Stimulated activated CD8-positive, alpha-beta memory T cell treated with anti-CD3 and anti-CD28 coated beads, Interleukin-7, amount 100 ng/mL, for 48 hours (primary cell): ENCODE measurements at regions not wholly inside any gene's neighbourhood (a gene's known extent, or its start where the extent isn't known, plus 50 kb on each side); places are given as distances from the start of the nearest gene placed in this dataset.
"Not testable (repeated sequence)": the region's sequence is repeated elsewhere in the genome, so short reads cannot be mapped to it uniquely, and the experiment has no call there.

Source experiments
- DNase-seq, 2 donors: peaks; one replicate each; pipeline ENCODE4 v3.0.0-alpha.2; 2020; ENCODE audit warnings: low read depth in 1 of 2; ENCODE audit errors: extremely low read depth in 1 of 2

DNA sequence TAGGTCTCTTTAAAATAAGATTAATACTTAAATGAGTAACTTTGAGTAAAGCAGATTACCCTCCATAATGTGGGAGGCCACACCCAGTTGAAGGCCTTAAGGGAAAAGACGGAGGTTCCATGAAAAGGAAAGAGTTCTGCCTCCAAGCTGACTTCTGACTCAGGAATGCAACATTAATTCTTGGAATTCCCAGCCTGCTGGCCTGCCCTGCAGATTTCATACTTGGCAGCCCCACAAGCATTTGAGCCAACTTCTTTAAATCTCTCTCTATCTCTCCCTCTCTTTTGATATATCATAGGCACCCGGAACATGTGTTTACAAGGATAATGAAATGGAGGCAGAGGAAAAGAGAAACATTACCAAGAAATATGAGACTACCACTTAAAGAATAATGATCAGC, 902.3 kb upstream of the MIR17HG start:
- no peak for DNase-seq

DNA sequence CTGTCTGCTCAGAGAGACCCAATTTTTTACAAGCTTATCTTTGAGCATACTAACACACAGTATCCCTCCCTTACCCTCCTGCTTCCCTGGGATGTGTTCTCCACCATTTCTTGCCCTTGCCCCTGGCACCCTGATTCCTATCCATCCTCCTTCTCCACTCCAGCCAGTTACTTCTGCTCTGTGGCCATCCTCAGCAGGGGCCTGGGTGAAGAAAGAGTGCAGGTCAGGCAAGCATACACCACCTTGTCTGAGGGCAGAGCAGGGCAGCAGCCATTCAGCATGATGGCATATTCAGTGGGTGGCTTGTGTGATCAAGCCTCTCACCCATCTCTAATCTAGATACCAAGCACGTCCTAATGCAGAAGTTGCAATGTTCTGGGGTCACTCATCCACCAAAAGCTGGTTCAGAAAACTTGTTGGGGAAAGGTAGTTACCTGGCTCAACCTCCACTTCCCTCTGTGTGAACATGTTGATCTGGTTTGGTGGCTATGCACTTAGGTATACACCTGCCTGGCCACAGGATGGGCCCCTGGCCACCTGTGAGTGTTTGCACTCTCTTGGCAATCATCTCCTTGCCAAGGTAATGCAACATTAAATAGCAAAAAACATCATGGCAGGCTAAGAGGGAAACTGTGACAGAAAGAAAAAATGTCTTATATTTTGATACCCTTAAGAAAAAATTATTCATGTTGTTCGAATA, 900.3 kb upstream of the MIR17HG start:
- DNase-seq, result no peak

DNA sequence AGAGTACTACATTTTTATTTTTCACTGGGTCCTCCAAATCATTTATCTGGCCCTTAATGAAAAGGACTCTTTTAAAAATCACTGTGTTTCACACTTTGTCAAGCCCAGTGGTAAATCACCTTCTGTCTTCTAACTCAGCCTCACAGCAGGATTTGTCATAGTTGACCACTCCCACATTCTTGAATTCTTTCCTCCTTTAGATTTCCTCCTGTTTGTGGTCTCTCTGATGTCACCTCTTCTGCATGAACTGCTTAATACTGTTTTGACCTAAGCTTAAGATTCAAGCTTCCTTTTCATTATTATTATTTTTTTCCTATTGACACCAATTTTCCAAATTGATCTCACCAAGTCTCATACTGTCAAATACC, 899.8 kb upstream of the MIR17HG start:
- DNase-seq, result no peak

DNA sequence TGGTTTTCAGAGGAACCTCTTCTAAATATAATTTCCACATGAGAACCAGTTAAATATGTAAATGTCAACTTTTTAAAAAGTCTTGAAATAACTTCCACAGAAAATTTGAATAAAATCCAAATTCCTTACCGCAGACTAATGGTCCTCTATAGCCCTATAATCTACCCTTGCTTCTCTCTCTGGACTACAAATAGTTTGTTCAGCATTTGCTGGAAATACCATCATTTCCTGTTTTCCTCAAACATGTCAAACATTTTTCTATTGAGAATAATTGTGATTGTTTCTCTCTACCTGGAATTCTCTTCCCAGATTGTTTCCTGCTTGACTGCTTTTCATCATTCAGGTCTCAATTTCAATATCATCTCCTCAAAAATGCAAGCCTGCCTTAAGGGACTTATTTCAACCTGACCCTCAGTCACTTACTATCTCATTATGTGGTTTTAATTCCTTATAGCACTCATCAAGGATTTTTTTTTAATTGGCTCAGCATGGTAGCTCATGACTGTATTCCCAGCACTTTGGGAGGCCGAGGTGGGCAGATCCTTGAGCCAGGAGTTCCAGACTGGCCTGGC, 898.9 kb upstream of the MIR17HG start:
- no peak for DNase-seq

DNA sequence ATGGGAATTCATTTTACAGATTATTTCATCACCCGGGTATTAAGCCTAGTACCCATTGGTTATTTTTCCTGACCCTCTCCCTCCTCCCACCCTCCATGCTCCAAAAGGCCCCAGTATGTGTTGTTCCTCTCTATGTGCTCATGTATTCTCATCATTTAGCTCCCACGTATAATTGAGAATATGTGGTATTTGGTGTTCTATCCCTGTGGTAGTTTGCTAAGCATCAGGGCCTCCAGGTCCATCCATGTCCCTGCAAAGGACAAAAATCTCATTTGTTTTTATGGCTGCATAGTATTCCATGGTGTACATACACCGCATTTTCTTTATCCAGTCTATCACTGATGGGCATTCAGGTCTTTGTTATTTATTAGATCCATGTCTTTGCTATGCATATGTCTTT, 894.1 kb upstream of the MIR17HG start:
- no peak for DNase-seq

DNA sequence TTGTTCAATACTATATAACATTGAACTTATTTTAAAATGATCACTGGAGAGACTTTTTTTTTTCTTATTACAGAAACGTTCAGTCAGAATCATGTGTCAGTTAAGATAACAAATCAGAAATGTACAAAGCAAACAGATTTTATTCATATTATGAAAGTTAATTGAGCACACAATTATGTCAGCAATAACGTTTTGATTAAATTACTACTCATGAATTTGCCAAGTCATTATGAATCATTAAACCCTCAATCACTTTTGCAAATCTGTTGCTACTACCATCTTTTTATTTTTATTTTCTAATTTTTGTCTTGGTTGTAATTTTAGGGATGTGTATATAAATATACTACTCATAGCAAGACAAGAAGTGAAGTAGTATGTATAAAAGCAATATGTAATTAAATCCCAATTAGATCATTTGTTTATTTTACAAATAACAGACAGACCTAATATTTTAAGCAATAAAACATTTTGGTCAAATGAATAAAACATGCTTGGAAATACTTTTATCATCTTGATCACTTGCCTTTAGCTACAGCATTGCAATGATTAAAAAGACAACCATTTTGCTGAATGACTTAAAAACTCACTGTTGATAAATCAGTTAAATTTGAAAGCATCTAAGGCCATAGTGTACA, 893.4 kb upstream of the MIR17HG start:
- no peak for DNase-seq

DNA sequence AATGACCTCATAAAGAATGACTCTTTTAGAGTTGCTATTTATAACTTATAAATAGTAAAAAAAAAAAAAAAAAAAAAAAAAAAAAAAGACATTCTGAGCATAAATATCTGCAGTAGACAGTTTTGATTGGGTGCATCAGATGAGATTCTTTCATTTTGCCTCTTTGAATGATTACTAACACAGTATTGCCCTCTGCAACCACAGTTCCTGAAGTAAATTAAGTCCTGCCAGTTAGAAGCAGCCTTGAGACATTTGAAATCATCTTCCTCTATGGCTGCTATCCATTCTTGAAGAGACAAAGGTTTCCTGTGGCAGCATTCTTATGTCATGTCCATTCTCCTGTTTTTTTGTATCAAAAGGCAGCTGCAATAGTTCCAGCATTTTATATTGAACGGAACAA, 892.4 kb upstream of the MIR17HG start:
- no peak for DNase-seq

DNA sequence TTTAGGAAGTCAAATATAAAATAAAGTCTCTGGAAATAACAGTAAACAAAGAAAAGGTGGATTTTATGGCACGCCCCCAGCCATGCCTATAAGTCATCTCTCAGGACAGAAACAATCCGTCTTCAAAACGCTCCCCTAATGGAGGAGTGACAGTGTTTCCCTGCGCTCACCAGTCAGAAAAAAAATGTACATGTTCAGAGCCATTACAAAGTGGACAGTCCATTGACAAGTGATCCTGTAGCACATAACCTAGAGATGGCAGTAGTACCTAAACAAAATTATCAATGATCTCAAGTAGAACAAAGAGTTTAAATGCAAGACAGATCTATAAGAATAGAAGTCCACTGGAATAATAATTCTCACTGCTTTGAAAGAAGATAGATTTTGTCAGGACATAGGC, 891.7 kb upstream of the MIR17HG start:
- DNase-seq, result no peak

DNA sequence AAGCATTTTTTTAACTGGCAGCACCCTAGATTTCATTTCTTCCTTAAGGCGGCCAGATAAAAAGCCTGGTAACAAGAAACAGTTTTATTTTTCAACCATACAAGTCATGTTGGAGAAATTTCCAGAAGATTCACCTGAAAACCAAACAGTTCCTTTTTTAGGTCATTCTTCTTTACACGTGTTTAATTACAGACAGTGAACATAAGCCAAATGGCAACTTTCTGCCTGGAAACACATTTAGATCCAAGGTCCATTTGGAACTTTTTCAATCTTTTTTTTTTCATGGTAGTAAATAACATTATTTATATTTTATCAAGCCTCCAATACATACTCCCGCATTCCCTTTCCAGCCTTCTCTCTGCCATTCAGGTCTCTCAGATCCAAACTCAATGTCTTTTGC, 886.1 kb upstream of the MIR17HG start:
- no peak for DNase-seq

DNA sequence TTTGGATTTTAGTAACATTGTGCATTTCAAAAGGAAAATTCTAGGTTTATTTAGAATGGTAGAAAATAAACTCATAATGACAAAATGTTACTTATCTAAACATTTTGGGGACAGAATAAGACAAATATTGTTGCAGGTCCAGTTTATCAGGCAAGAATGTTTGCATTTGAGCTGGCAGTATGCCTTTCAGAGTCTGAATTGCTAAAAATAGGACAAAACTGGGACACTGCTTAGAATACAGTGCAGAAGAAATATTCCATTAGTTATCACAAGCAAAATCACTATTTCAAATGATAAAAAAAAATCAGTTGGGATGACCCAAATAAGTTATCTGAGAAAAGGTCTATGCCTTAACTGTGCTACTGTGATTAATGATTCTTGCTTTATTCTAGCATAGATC, 870.3 kb upstream of the MIR17HG start:
- no peak for DNase-seq

DNA sequence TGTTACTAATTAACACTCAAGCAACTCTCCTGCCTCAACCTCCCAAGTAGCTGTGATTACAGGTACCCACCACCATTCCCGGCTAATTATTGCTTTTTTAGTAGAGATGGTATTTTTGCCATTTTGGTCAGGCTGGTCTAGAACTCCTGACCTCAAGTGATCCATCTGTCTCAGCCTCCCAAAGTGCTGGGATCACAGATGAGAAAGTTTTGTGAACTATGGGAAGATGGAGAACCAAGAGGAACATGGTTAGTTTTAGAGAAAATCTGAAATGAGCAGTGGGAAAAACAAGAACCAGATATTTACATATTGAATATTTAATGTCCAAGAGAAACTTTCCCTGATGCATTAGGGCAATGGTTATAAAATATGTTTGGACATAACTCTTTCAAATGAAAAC, 863.6 kb upstream of the MIR17HG start:
- no peak for DNase-seq

DNA sequence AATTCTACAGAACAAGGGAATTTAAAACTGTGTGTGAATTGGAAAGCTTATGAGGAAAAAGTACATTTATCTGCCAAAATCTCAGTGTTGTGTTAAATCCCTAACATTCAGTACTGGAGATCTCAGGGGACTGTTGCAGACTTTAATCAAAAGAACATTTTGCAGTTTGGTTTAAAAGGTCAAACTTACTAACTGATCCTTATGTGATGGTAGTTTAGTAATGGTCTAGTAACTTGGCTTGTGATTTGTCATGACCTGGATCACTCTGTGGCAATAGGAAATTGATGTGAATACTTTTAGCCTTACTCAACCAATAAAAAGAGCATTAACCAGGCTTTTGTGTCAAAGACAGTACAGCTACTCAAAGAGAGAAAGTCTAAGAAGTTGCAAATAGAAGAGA, 862.1 kb upstream of the MIR17HG start:
- no peak for DNase-seq

DNA sequence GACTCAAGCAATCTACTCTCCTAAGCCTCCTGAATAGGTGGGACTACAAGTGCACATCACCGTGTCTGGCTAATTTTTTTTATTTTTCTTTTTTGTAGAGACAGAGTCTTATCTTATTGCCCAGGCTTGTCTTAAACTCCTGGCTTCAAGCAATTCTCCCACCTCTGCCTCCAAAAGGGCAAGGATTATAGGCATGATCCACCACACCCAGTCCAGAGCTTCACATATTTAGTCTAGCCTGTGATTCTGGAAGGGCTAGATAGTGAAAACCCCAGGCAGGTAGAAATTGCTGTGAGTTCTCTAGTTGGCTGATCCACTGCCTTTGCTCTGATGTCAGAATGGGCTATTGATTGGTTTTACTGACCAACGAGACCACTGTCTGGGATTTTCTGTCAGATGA, 854.6 kb upstream of the MIR17HG start:
- DNase-seq, result no peak

DNA sequence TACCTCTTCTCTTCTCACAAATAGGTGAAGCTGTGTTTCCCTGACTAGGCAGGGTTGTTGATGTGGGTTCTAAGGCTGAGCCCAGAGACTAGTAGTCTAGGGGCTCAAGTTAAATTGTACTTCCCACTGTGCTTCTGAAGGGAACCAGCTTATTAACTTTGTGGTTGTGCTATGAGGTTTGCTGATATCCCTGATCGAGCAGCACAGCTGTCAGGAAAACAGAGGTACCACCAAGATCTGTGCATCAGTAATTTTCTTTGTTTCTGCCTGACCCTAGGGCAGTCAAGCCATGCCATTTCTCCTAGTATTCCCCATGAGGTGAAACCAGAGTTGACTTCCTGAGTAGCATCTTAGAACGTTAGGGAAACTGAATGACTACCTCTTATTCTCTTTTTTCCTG, 853.8 kb upstream of the MIR17HG start:
- no peak for DNase-seq

DNA sequence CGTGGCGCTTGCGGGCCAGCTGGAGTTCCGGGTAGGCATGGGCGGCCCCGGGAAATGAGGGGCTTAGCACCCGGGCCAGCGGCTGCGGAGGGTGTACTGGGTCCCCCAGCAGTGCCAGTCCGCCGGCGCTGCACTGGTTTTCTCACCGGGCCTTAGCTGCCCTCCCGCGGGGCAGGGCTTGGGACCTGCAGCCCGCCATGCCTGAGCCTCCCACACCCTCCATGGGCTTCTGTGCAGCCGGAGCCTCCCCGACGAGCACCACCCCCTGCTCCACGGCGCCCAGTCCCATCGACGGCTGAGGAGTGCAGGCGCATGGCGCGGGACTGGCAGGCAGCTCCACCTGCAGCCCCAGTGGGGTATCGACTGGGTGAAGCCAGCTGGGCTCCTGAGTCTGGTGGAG, 852.6 kb upstream of the MIR17HG start:
- not testable (repeated sequence) for DNase-seq

DNA sequence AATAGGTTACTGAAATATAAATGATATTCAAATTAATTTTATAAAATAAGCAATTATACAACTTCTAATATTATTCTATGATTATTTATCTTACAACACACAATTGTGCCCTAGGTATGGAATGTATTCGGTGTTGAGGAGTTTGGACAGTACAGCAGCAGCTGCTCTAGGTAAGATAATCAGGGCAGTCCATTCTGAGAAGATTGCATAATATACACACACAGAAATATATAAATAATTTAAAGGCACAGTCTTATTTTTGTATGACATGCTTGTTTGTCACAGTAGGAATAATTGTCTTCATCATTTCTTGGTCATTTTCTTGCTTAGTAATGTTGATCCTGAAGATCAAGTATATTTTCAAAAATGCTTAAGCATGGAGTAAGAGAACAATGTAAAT, 849.4 kb upstream of the MIR17HG start:
- no peak for DNase-seq

DNA sequence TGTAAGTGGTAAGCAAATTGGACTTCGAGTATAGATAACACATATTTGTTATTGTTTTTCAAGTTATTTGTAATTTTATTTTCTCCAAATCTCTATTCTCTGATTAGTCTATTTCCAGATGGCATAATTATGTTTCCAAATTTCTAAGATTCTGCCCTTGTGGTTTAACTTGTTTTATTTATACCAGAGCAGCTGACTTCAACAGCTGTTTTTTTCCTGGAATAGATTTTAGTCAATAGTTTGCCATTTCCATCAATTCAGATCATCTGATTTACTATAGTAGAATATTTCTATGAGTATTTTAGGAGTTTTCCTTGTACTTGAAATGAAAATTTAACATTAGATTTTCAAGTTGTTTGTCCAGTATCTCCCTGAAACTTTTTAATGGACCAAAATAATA, 848.7 kb upstream of the MIR17HG start:
- no peak for DNase-seq

DNA sequence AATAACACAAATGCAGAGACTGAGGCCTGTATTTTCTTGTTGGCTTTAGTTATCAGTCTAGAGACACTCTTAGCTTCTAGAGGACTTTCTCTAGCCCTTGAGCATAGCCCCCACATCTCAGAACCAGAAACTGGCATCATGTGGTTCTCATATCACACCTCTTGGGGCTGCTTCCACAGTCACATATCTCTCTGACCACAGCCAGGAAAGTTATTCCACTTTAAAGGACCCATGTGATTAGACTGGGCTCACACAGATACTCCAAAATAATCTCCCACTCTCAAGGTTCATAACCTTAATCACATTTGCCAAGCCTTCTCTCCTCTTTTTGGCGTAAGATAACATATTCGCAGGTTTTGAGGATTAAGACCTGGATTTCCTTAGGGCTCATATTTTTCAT, 846.9 kb upstream of the MIR17HG start:
- DNase-seq, result no peak

DNA sequence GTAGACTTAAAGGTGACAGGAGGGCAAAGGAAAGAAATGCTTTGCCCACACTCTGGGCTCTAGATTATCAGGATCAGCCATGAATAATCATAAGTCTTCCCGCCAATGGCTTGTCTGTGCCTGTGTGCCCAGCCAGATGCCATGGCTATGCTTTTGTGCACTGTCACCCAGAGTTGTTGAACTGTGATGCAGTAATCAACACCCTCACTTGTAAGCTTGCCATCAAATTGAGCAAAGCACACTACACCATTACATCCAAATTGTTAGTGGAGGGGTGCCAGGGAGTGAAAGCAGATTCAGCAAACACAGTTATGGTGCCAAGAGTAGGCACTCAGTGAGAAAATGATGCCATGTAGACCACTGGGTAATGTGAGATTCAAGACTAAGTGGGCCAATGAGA, 845.3 kb upstream of the MIR17HG start:
- DNase-seq, result no peak

DNA sequence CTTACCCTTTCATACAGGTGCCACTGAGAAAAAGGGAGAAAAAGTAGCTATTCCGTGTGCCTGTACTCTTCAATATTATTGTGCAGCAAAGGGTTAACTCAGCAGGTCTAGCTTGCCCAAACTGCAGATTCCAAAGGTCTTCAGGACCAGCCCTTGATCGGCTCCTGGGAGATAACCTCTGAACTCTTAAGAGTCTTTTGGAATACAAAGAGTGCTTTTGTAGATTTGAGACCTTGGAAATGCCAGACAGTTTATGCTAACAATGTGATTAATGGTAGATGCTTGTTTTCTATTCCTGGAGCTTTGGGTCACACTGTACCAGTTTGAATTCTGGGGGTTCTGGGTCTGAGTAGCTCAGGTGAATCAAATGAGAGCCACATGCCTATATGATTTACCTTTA, 844.7 kb upstream of the MIR17HG start:
- DNase-seq, result no peak

DNA sequence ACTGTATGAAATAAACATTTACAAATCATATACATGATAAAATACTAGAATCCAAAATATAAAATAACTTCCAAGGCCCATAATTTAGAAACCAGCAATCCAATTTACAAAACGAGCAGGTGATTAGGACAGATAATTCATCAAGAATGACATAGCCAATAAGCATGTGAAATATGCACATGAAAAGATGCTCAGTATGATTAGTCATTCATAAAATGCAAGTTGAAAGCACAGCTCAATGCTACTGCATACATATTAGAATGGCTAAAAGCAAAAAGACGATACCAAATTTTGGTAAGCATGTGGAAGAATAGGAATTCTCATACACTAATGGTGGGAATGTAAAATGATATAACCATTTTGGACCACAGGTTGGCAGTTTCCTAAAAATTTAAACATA, 837.2 kb upstream of the MIR17HG start:
- DNase-seq, result no peak

DNA sequence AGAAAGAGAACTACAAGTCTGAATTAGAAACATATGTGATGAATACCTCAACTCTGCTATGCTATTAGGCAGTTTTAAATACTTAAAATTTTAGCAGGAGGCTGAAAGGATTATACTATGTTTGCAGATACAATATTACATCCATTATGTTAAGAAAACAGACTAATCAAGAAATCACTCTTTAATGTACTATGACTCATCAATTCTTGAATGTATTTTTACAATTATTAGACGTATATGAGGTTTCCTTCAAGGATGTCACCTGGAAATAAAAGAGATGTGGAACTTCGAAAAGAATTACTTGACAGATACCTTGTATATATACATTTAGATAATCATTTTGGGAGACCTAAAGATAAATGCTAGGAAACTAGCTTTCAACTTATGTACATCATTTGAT, 835.6 kb upstream of the MIR17HG start:
- no peak for DNase-seq

DNA sequence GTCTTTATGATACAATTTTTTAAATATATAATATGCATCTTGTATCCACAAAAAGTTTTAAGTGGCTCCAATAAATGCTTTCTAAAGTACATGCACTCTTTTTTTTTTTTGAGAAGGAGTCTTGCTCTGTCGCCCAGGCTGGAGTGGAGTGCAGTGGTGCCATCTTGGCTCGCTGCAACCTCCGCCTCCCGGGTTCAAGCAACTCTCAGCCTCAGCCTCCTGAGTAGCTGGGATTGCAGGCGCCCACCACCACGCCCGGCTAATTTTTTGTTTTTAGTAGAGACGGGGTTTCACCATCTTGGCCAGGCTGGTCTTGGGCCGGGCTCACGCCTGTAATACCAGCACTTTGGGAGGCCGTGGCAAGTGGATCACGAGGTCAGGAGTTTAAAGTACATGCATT, 832.8 kb upstream of the MIR17HG start:
- DNase-seq, result not testable (repeated sequence)
